Activated CD4-positive, alpha-beta memory T cell treated with anti-CD3 and anti-CD28 coated beads for 36 hours (primary cell): ENCODE measurements at regions not wholly inside any gene's neighbourhood (a gene's known extent, or its start where the extent isn't known, plus 50 kb on each side); places are given as distances from the start of the nearest gene placed in this dataset.

Experiments
- CTCF ChIA-PET: fragments of 350-600 bp; sonication (Branson Sonifier 250); formaldehyde crosslinking; loops from one replicate; lab custom pipeline; 2021; ENCODE audit warnings: antibody characterized with exemption, inconsistent platforms; lab: Charles Lee
- POLR2A ChIA-PET: fragments of 350-600 bp; sonication (Branson Sonifier 250); formaldehyde crosslinking; loops from one replicate; lab custom pipeline; 2021; ENCODE audit warnings: antibody characterized with exemption; lab: Charles Lee
- DNase-seq: peaks from one replicate; pipeline ENCODE4 v3.0.0-alpha.2; 2020
- H3K27ac Mint-ChIP-seq: one replicate; pipeline ENCODE4 v1.8.0; 2021; ENCODE audit warnings: mixed read lengths
- H3K27me3 Mint-ChIP-seq: one replicate; pipeline ENCODE4 v1.8.0; 2021; ENCODE audit warnings: mixed read lengths
- H3K36me3 Mint-ChIP-seq: one replicate; pipeline ENCODE4 v1.8.0; 2021; ENCODE audit warnings: mixed read lengths
- H3K4me1 Mint-ChIP-seq: one replicate; pipeline ENCODE4 v1.8.0; 2021; ENCODE audit warnings: low read depth, mixed read lengths
- H3K4me3 Mint-ChIP-seq: one replicate; pipeline ENCODE4 v1.8.0; 2021; ENCODE audit warnings: mild to moderate bottlenecking, mixed read lengths
- H3K9me3 Mint-ChIP-seq: one replicate; pipeline ENCODE4 v1.8.0; 2021; ENCODE audit warnings: mixed read lengths
- intact Hi-C: fragments of 100-400 bp; cut with micrococcal nuclease; formaldehyde crosslinking; loops from one replicate; pipeline ENCODE4 v1.15.1; 2023

DNA sequence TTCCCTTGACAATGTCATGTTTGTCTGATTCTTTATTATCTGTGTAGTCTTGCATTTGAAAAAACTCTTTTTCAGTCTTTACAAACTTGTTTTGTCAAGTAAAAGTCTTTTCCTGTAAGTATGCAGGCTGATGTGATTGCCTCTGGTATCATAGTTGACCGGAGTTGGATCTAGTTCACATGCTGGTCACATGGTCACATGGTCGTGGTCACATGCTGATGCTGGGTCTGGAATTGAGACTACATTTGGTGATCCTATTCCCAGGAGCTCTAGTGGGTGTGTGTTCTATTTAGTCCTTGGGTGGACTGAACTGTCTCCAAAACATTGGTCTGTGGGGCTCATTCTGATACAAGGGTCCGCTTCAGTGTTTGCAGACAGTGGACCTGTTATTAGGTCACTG lies 1798.8 kb upstream of the PRR20A start:
- no peaks in the 10 kb centered on the region for H3K27me3 Mint-ChIP-seq
- no peaks in the 10 kb centered on the region for H3K36me3 Mint-ChIP-seq
- POLR2A ChIA-PET = no interaction called here
- H3K4me3 Mint-ChIP-seq = no peak overlapping the region
- intact Hi-C loops = no loop called here
- H3K9me3 Mint-ChIP-seq = peaks cover 13% of the 10 kb centered on the region
- CTCF ChIA-PET = no interaction called here
- H3K4me1 Mint-ChIP-seq = no peaks in the 10 kb centered on the region
- no peak for DNase-seq
- no peak overlapping the region for H3K27ac Mint-ChIP-seq

DNA sequence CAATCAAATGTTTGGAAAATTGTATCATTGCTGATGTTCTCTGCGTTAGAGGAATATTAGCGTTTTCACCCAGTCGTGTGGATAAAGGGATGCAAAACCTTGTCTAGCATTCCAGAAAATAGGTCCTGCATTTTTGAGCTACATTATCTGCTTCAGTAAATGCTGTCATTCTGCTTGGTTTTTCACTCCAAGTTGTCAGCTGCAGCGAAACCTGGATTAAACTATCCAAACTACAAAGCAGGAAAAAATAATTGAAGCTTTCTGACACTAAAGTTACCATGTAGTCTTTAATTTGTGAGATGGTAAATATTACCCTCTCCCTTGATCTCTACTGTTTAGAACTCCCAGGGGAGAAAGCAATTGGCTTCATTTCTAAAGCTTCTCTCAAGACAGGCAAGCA lies 1795.5 kb upstream of the PRR20A start:
- ChIA-PET CTCF (no interaction called here), POLR2A (no interaction called here)
- no peaks in the 10 kb centered on the region for H3K27me3 Mint-ChIP-seq
- H3K4me1 Mint-ChIP-seq = no peaks in the 10 kb centered on the region
- H3K27ac Mint-ChIP-seq = no peak overlapping the region
- H3K4me3 Mint-ChIP-seq = no peak overlapping the region
- intact Hi-C loops = no loop called here
- H3K36me3 Mint-ChIP-seq = no peaks in the 10 kb centered on the region
- no peak for DNase-seq
- peaks cover 8% of the 10 kb centered on the region for H3K9me3 Mint-ChIP-seq

DNA sequence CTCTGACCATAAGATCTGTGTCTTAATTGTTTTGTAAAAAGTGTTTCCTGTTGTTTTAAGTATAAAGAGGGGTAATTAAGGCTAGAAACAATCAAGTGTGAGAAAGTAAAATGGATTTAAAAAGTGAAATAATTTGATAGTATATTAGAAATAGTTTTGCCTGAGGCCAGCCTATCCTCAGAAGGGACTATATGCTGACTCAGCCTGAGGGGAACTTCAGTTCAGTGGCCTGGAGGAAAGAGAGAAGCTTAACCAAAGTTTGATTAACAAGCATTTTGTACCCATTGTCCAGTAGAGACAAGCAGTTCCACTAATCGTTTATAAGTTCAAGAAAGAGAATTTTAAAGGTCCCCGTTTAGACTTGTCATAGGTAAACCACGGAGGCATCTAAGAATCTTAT lies 1793.2 kb upstream of the PRR20A start:
- ChIA-PET CTCF (no interaction called here), POLR2A (no interaction called here)
- no peaks in the 10 kb centered on the region for H3K27me3 Mint-ChIP-seq

DNA sequence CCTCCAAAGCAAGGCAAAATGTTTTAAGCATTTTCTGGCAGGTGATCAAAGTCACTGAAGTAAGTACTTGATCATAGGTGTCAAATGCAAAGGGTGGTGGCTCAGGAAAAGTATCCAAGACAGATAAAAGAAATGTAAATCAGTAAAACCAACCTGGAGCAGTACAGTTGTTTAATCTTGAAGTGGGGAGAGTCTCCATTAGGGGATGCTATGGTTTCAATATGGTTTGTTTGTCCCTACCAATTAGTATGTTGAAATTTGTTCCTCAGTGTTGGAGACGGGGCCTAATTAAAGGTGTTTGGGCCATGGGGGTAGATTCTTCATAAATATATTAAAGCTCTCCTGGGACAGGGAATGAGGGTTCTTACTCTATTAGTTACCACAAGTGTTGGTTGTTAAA lies 1781.7 kb upstream of the PRR20A start:
- intact Hi-C loops = no loop called here
- Mint-ChIP-seq H3K27me3 (no peaks in the 10 kb centered on the region), H3K27ac (no peak overlapping the region), H3K4me3 (no peak overlapping the region), H3K36me3 (no peaks in the 10 kb centered on the region), H3K9me3 (peaks cover 2% of the 10 kb centered on the region), H3K4me1 (no peaks in the 10 kb centered on the region)
- CTCF ChIA-PET = no interaction called here
- POLR2A ChIA-PET = no interaction called here
- no peak for DNase-seq

More for the DNA sequence above, 1793.2 kb upstream of the PRR20A start:
- Mint-ChIP-seq H3K36me3 (no peaks in the 10 kb centered on the region), H3K27ac (no peak overlapping the region), H3K4me1 (no peaks in the 10 kb centered on the region), H3K9me3 (peaks cover 6% of the 10 kb centered on the region), H3K4me3 (no peak overlapping the region)
- intact Hi-C loops = no loop called here
- DNase-seq = no peak

DNA sequence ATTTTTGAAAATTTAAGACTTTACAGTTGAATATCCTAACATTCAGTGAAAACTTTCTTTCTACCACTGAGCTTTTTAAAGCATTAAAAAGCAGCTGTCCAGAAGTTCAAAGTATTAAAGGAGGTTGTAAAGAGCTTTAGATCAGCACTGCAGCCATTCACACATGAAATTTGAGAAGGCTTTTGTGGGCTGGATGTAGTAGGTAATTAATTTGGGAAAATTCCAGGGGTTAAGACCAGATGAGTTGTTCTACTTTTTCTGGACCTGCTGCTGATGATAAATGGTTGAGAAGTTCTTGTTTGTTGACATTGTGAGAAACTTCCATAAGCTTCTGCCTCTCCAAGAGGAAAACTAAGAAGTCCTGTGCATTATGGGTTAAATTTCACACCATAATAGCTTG lies 1779.6 kb upstream of the PRR20A start:
- Mint-ChIP-seq H3K27me3 (no peaks in the 10 kb centered on the region), H3K9me3 (peaks cover 8% of the 10 kb centered on the region), H3K4me1 (no peaks in the 10 kb centered on the region), H3K4me3 (no peak overlapping the region), H3K36me3 (no peaks in the 10 kb centered on the region), H3K27ac (no peak overlapping the region)
- intact Hi-C loops = no loop called here
- DNase-seq = no peak
- CTCF ChIA-PET = no interaction called here
- POLR2A ChIA-PET = no interaction called here

DNA sequence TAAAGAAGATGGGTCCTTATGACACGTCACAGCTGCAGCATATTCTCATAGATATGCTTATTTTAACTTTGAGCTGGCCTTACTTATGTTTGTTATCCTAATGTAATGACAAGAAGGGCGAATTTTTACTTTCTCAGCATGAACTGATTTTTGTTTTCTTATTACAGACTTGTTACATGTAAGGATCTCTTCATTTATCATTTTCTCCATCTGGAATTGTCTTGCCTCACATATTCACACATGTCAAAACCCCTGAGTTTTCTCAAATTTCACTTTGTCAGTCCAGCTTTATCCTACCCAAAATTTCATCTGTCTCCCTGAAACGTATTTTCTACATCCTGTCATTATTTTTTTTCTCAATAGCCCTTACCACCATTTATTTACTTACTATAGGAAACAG lies 1774.0 kb upstream of the PRR20A start:
- no peaks in the 10 kb centered on the region for H3K4me1 Mint-ChIP-seq
- H3K27ac Mint-ChIP-seq = no peak overlapping the region
- H3K27me3 Mint-ChIP-seq = no peaks in the 10 kb centered on the region
- intact Hi-C loops = no loop called here
- H3K9me3 Mint-ChIP-seq = peaks cover 8% of the 10 kb centered on the region
- ChIA-PET CTCF (no interaction called here), POLR2A (no interaction called here)
- H3K4me3 Mint-ChIP-seq = no peak overlapping the region
- H3K36me3 Mint-ChIP-seq = no peaks in the 10 kb centered on the region
- DNase-seq = no peak

DNA sequence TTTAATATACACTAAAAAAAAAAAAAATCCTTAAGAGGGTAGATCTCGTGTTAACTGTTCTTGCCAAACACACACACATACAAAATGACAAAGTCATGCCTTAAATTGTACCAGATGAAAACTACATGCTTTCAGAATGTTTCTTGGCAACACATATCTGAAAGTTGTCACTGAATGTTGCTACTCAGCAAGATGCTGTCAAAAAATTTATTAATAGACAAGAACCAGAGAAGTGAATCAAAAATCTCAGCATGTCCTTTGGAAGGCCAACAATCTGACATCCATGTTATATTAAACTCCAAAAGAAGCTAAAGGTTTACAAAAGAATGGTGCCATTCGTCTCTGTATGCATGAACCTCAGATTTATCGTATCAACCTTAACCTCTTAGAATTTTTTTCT lies 1746.2 kb upstream of the PRR20A start:
- no peak overlapping the region for H3K4me3 Mint-ChIP-seq
- POLR2A ChIA-PET = no interaction called here
- H3K27me3 Mint-ChIP-seq = no peaks in the 10 kb centered on the region
- CTCF ChIA-PET = no interaction called here
- intact Hi-C loops = no loop called here
- no peak overlapping the region for H3K27ac Mint-ChIP-seq
- H3K9me3 Mint-ChIP-seq = peaks cover 13% of the 10 kb centered on the region
- H3K4me1 Mint-ChIP-seq = no peaks in the 10 kb centered on the region
- DNase-seq = no peak
- H3K36me3 Mint-ChIP-seq = no peaks in the 10 kb centered on the region

DNA sequence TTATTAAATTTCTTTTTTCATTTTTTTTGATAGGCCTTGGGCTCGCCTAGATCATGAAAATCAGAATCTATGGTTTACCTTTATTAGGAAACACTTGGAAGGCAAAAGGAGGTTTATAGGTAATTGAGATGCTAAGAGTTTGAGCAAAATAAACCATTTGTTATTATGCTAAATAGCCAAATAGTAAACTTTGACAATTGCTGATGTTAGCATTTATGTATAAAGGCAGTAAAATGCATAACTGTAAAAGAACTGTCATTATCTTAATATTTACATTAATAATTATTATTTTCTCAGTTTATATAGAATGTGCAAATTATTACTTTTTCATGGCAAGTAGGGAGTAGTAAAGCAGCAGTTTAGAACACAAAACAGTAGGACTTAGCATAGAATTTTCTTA lies 1737.8 kb upstream of the PRR20A start:
- H3K27ac Mint-ChIP-seq = no peak overlapping the region

DNA sequence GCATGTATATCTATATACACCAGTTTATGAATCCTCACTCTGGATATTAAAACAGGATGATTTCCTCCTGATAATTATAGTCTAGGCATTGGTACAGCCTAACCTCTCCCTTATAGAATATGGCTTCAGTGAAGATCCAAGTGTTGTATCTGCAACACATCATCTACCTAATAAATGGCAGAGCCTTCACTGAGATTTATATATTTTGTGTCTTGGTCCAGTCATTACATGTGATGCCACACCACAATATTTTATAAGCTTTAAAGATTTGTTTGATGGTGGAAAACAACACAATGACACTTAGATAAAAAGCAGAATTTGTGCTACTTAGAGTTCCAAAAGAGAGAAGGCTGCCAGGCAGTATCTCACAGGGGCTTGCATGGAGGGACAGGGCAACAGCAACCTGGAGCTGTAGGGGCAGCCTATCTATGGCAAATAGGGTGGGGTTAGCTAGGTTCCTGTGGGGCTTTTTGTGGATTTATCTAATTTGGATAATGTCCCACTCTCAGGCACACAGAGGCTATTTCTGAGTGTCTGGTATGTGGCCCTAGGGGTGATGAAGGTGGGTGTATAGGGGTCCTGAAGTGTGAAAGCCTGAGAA lies 1736.7 kb upstream of the PRR20A start:
- H3K4me3 Mint-ChIP-seq = no peak overlapping the region
- no peaks in the 10 kb centered on the region for H3K27me3 Mint-ChIP-seq
- intact Hi-C loops = no loop called here
- H3K36me3 Mint-ChIP-seq = no peaks in the 10 kb centered on the region
- DNase-seq = no peak
- ChIA-PET POLR2A (no interaction called here), CTCF (no interaction called here)
- no peaks in the 10 kb centered on the region for H3K4me1 Mint-ChIP-seq
- no peak overlapping the region for H3K27ac Mint-ChIP-seq
- H3K9me3 Mint-ChIP-seq = peaks cover 10% of the 10 kb centered on the region

More for the DNA sequence above, 1737.8 kb upstream of the PRR20A start:
- no peaks in the 10 kb centered on the region for H3K4me1 Mint-ChIP-seq
- no peaks in the 10 kb centered on the region for H3K27me3 Mint-ChIP-seq
- no peaks in the 10 kb centered on the region for H3K36me3 Mint-ChIP-seq
- intact Hi-C loops = no loop called here
- peaks cover 10% of the 10 kb centered on the region for H3K9me3 Mint-ChIP-seq
- H3K4me3 Mint-ChIP-seq = no peak overlapping the region
- ChIA-PET CTCF (no interaction called here), POLR2A (no interaction called here)
- no peak for DNase-seq

DNA sequence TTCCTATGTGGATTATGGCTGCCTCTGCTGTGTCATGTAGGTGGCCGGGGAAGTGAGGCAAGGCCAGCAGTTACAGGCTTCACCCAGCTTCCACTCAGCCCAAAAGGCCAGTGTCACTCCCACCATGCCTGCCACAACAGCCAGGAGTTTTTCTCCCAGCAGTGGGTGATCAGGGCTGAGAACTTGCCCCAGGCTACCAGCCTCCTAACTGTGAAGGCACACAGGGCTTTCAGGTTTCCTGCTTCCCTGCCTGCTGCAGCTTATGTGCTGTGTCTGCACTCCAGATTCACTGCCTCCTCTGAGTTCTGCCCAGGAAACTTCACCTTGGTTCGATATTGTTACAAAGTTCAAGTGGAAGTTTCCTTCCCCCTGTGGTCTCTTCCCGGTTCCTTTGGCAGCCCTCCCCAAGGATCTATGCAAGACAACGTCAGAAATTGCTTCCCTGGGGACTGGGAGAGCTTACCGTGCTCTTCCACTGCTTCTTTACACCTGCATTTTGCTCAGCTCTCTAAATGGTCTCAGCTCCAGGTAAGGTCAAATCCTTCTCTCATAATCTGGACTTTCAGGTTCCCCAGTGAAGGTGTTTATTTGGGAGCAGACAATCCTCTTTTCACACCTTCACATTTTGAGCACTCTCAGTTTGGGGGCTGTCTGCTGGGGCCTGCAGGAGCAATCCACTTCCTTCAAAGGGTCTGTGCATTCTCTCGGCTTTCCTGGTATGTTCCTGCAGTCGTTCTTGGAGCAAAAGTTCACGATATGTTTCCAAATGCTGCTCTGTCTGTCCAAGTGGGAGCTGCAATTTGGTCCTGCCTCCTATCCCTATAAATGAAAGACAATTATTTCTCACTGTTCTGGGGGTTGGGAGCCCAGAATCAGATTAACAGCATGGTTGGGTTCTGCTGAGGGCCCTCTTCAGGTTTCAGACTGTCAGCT lies 1730.1 kb upstream of the PRR20A start:
- ChIA-PET CTCF (no interaction called here), POLR2A (no interaction called here)
- Mint-ChIP-seq H3K4me3 (no peak overlapping the region), H3K4me1 (no peaks in the 10 kb centered on the region), H3K9me3 (peaks cover 9% of the 10 kb centered on the region), H3K36me3 (no peaks in the 10 kb centered on the region), H3K27me3 (no peaks in the 10 kb centered on the region), H3K27ac (no peak overlapping the region)
- intact Hi-C loops = no loop called here
- DNase-seq = no peak

DNA sequence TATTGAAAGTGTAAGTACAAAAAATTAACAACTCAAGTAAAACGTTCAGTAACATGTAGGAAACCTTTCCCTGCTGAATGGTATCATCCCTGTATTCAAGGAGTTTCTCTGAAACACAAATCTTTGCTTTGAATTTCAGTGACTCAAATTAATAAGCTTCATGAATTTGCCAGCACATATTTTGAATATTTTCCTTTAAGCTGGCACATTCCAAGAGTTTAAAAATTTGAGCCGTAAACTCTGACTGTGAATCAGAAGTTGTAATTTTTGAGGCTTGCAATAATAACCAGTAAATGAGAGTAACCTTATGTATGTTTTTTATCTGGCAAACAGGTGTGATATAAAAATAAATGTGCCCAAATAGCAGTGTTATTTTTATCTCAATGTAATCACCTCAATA lies 1722.6 kb upstream of the PRR20A start:
- Mint-ChIP-seq H3K9me3 (no peaks in the 10 kb centered on the region), H3K27ac (no peak overlapping the region), H3K36me3 (no peaks in the 10 kb centered on the region), H3K4me1 (no peaks in the 10 kb centered on the region), H3K27me3 (no peaks in the 10 kb centered on the region), H3K4me3 (no peak overlapping the region)
- ChIA-PET CTCF (no interaction called here), POLR2A (no interaction called here)
- DNase-seq = no peak
- intact Hi-C loops = no loop called here

DNA sequence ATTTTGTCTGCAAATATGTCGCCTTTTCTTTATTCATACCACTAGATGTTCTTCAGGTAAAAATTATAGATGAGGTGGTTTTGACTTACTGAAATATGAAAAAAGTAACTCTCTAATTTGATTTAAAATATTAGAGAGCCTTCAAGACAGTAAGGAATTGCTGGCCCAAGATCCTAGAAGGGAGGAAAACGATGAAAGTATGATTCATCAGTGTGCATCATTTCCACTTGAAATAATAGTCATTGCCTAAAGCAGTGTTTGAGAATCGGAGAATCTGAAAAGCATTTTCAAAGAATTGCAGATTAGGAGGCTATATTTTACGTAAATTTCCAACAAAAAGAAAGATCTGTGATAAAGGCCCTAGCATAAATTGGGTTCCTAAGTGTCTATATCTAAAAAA lies 1707.9 kb upstream of the PRR20A start:
- H3K4me1 Mint-ChIP-seq = no peaks in the 10 kb centered on the region
- no peak for DNase-seq
- ChIA-PET POLR2A (no interaction called here), CTCF (no interaction called here)
- H3K4me3 Mint-ChIP-seq = no peak overlapping the region
- H3K36me3 Mint-ChIP-seq = no peaks in the 10 kb centered on the region
- intact Hi-C loops = no loop called here
- H3K9me3 Mint-ChIP-seq = peaks cover 17% of the 10 kb centered on the region
- no peak overlapping the region for H3K27ac Mint-ChIP-seq
- no peaks in the 10 kb centered on the region for H3K27me3 Mint-ChIP-seq

DNA sequence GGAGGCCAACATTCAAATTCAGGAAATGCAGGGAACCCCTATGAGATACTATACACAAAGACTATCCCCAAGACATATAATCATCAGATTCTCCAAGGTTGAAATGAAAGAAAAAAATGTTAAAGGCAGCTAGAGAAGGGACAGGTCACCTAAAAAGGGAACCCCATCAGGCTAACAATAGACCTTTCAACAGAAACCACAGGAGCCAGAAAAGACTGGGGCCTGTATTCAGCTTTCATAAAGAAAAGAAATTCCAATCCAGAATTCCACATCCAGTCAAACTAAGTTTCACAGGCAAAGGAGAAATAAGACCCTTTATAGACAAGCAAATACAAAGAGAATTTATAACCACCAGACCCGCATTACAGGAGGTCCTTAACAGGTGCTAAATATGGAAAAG lies 1703.6 kb upstream of the PRR20A start:
- ChIA-PET CTCF (no interaction called here), POLR2A (no interaction called here)
- no peak overlapping the region for H3K4me3 Mint-ChIP-seq
- intact Hi-C loops = no loop called here
- H3K36me3 Mint-ChIP-seq = no peaks in the 10 kb centered on the region
- no peaks in the 10 kb centered on the region for H3K27me3 Mint-ChIP-seq
- H3K27ac Mint-ChIP-seq = no peak overlapping the region
- H3K9me3 Mint-ChIP-seq = peaks cover 11% of the 10 kb centered on the region
- no peaks in the 10 kb centered on the region for H3K4me1 Mint-ChIP-seq
- DNase-seq = no peak
